ENCODE measurements at regions not wholly inside any gene's neighbourhood (a gene's known extent, or its start where the extent isn't known, plus 50 kb on each side); places are given as distances from the start of the nearest gene placed in this dataset.

GRCh38 chr5:165956854-165957253 lies 2334.6 kb upstream of the WWC1 start:
- TF ChIP-seq CTCF (conservative IDR thresholded peaks at IDR 0.05; ENCODE audit: low read length) (no peak), EZH2phosphoT487 (IDR thresholded peaks at IDR 0.05; ENCODE audit: borderline replicate concordance, low read depth, low read length) (no peak)
